GM12878 (cell line): ENCODE measurements at regions not wholly inside any gene's neighbourhood (a gene's known extent, or its start where the extent isn't known, plus 50 kb on each side); places are given as distances from the start of the nearest gene placed in this dataset.

ENCODE experiments used
- ATAC-seq: fragments of 200-7000 bp; cut with Tn5 transposase; 3 replicates; pipeline ENCODE4 v1.9.1; 2020; ENCODE audit warnings: mild to moderate bottlenecking, moderate library complexity
- BruUV-seq: library from RNA; stranded (reverse); fragments of 400-500 nt; replicated peaks from 2 replicates; lab custom pipeline; 2021; lab: Mats Ljungman, UMichigan
- CTCF ChIA-PET: fragments of 300-600 bp; sonication (Branson Sonifier 250); formaldehyde crosslinking; extraction: SDS; loops from one replicate; lab custom pipeline; 2021; ENCODE audit warnings: inconsistent platforms; lab: Yijun Ruan, JAX
- POLR2A ChIA-PET: fragments of 350-600 bp; formaldehyde crosslinking; extraction: SDS; loops from one replicate; lab custom pipeline; 2021; ENCODE audit warnings: inconsistent platforms; lab: Charles Lee
- RAD21 ChIA-PET: fragments of 300-600 bp; sonication (Branson Sonifier 250); formaldehyde crosslinking; loops from one replicate; lab custom pipeline; 2023; ENCODE audit warnings: antibody characterized with exemption; ENCODE audit not compliant: unreplicated experiment; lab: Charles Lee
- SMC1A ChIA-PET: fragments of 300-600 bp; sonication (Branson Sonifier 250); formaldehyde crosslinking; loops from one replicate; lab custom pipeline; 2023; ENCODE audit not compliant: unreplicated experiment, uncharacterized antibody; lab: Charles Lee
- DNase-seq: peaks from one replicate; pipeline ENCODE4 v3.0.0-alpha.2; 2011; ENCODE audit warnings: low read depth, low spot score
- FAIRE-seq: peaks from 3 replicates; lab custom pipeline; 2011; peaks lifted over from hg19 to GRCh38; lab: Jason Lieb, UNC
- H2AFZ ChIP-seq: 2 replicates; pipeline ENCODE4 v1.6.0; 2011; ENCODE audit warnings: low read depth, low read length, control low read depth; ENCODE audit not compliant: control insufficient read depth
- H3K27ac ChIP-seq: 2 replicates; pipeline ENCODE4 v1.5.1; 2011; ENCODE audit warnings: control low read depth; ENCODE audit not compliant: control insufficient read depth, insufficient read depth
- H3K27me3 ChIP-seq, 2 experiments: replicated peaks in 1 of 2; 2 replicates each; pipeline versions ENCODE4 v1.6.0 to v1.6.1; 2011; ENCODE audit warnings: low read length in 1 of 2; ENCODE audit not compliant: control insufficient read depth in 2 of 2, insufficient read depth in 2 of 2
- H3K36me3 ChIP-seq, 2 experiments: 2 replicates each; pipeline ENCODE4 v1.5.1; 2011; ENCODE audit warnings: low read length in 1 of 2; ENCODE audit not compliant: control insufficient read depth in 2 of 2, insufficient read depth in 2 of 2
- H3K4me1 ChIP-seq: 2 replicates; pipeline ENCODE4 v1.6.1; 2011; ENCODE audit warnings: mild to moderate bottlenecking, low read length, moderate library complexity, mixed read lengths; ENCODE audit not compliant: control insufficient read depth, insufficient read depth
- H3K4me2 ChIP-seq: 2 replicates; pipeline ENCODE4 v1.6.0; 2011; ENCODE audit warnings: control low read depth; ENCODE audit not compliant: control insufficient read depth, insufficient read depth
- H3K4me3 ChIP-seq: fragments of 200-600 bp; sonication (generic); 2 replicates; pipeline ENCODE4 v1.5.1; 2016
- H3K79me2 ChIP-seq: 2 replicates; pipeline ENCODE4 v1.6.0; 2011; ENCODE audit warnings: low read length; ENCODE audit not compliant: control insufficient read depth, insufficient read depth
- H3K9ac ChIP-seq: 2 replicates; pipeline ENCODE4 v1.8.0; 2011; ENCODE audit warnings: low read length, control low read depth, mixed read lengths; ENCODE audit not compliant: control insufficient read depth, insufficient read depth
- H3K9me3 ChIP-seq: replicated peaks from 3 replicates; pipeline ENCODE4 v1.5.1; 2011; ENCODE audit warnings: mild to moderate bottlenecking, low read length; ENCODE audit not compliant: control insufficient read depth, insufficient read depth
- H4K20me1 ChIP-seq: 2 replicates; pipeline ENCODE4 v1.6.0; 2011; ENCODE audit not compliant: control insufficient read depth, insufficient read depth
- ATF7 ChIP-seq: fragments of 450-650 bp; IDR thresholded peaks from 2 replicates; pipeline ENCODE4 v1.6.1; 2016; ENCODE audit warnings: low read depth, mild to moderate bottlenecking
- BMI1 ChIP-seq: fragments of 450-650 bp; IDR thresholded peaks from 2 replicates; pipeline ENCODE4 v1.6.1; 2016; ENCODE audit warnings: mild to moderate bottlenecking, moderate library complexity, borderline replicate concordance
- DPF2 ChIP-seq: fragments of 450-650 bp; IDR thresholded peaks from 2 replicates; pipeline ENCODE4 v1.6.1; 2017; ENCODE audit warnings: mild to moderate bottlenecking
- HDAC6 ChIP-seq: fragments of 200-600 bp; sonication (generic); IDR thresholded peaks from one replicate; pipeline ENCODE4 v1.8.0; 2017; ENCODE audit warnings: antibody characterized with exemption; ENCODE audit not compliant: unreplicated experiment
- MXI1 ChIP-seq: fragments of 150-350 bp; IDR thresholded peaks from 2 replicates; pipeline ENCODE4 v1.6.1; 2011; ENCODE audit warnings: low read depth, mild to moderate bottlenecking, inconsistent platforms, low read length, improper control_type of control experiment
- NFYB ChIP-seq: IDR thresholded peaks from 2 replicates; pipeline ENCODE4 v1.6.1; 2011; ENCODE audit warnings: low read depth, mild to moderate bottlenecking, low read length, improper control_type of control experiment, moderate library complexity; ENCODE audit not compliant: insufficient read depth
- SIX5 ChIP-seq: IDR thresholded peaks from 2 replicates; pipeline ENCODE4 v1.6.1; 2011; ENCODE audit warnings: mild to moderate bottlenecking, low read depth, low read length, moderate library complexity; ENCODE audit not compliant: severe bottlenecking
- SMAD1 ChIP-seq: fragments of 450-650 bp; IDR thresholded peaks from 2 replicates; pipeline ENCODE4 v1.6.1; 2018; ENCODE audit warnings: mild to moderate bottlenecking, low read depth; ENCODE audit not compliant: partially characterized antibody
- STAT1 ChIP-seq: fragments of 450-650 bp; conservative IDR thresholded peaks from 2 replicates; pipeline ENCODE4 v1.6.1; 2014; ENCODE audit warnings: antibody characterized with exemption, mild to moderate bottlenecking
- TARDBP ChIP-seq: IDR thresholded peaks from 2 replicates; pipeline ENCODE4 v1.6.1; 2016; ENCODE audit warnings: borderline replicate concordance
- ZSCAN29 ChIP-seq: fragments of 450-650 bp; IDR thresholded peaks from 2 replicates; pipeline ENCODE4 v1.6.1; 2017; ENCODE audit warnings: mild to moderate bottlenecking, moderate library complexity
- WGBS: methylation state at CpG from one replicate; pipeline ENCODE4 v1.1.6; 2016; ENCODE audit warnings: low lambda C conversion rate; ENCODE audit not compliant: insufficient replicate concordance, insufficient coverage; ENCODE audit errors: missing lambda C conversion rate; 5-methylcytosine and 5-hydroxymethylcytosine counted together
- in situ Hi-C: fragments of 300-500 bp; cut with MboI; formaldehyde crosslinking; loops from 9 replicates; pipeline ENCODE4 v1.14.3; 2018; ENCODE audit warnings: mixed read lengths
- intact Hi-C: fragments of 100-400 bp; cut with micrococcal nuclease; formaldehyde crosslinking; loops from one replicate; pipeline ENCODE4 v1.14.2; 2022; ENCODE audit not compliant: unreplicated experiment
- TF ChIP-seq, protein P1 (sequence below): fragments of 450-650 bp; IDR thresholded peaks from 2 replicates; pipeline ENCODE4 v1.6.1; 2016; ENCODE audit warnings: mild to moderate bottlenecking
- TF ChIP-seq, protein P2 (sequence below): fragments of 450-650 bp; IDR thresholded peaks from 2 replicates; pipeline ENCODE4 v1.6.1; 2017; ENCODE audit warnings: mild to moderate bottlenecking
- TF ChIP-seq, protein P3 (sequence below): fragments of 450-650 bp; IDR thresholded peaks from 2 replicates; pipeline ENCODE4 v1.6.1; 2017; ENCODE audit warnings: borderline replicate concordance

DNA sequence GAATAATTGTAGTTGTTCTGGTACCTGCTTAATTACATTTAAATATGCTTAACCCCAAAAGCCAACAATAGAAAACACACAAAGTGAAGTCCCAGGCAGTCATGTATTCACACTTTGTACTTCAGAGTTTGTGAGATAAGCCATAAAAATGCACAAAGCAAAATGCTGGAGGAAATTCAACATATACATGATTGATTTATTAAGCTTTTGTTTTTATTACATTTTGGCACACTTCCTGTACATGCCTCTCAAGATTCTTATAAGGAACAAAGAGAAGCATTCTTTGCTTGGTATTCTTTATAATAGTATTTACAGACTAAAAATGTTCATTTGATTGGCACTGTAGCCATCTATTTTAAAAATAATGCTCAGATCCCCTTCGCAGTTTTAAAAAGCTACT lies 107.7 kb upstream of the ANK3 start:
- Histone ChIP-seq H2AFZ (no peak overlapping the region), H3K36me3 (no peaks in the 10 kb centered on the region), H4K20me1 (no peaks in the 10 kb centered on the region), H3K4me2 (no peak overlapping the region), H3K4me1 (no peaks in the 10 kb centered on the region), H3K27me3 (no peaks in the 10 kb centered on the region; a peak in 1 of 4 replicates), H3K9ac (no peak overlapping the region), H3K9me3 (no peaks in the 10 kb centered on the region), H3K4me3 (no peak overlapping the region), H3K79me2 (no peaks in the 10 kb centered on the region), H3K27ac (no peak overlapping the region)
- in situ Hi-C loops: no loop called here
- DNase-seq (no peak), FAIRE-seq (no peak), ATAC-seq (no peak)
- TF ChIP-seq HDAC6 (no peak), BMI1 (no peak), MXI1 (no peak), STAT1 (no peak), TARDBP (no peak), NFYB (no peak), DPF2 (no peak), ATF7 (no peak), SIX5 (no peak), SMAD1 (no peak), ZSCAN29 (no peak)
- TF ChIP-seq, protein P1, sequence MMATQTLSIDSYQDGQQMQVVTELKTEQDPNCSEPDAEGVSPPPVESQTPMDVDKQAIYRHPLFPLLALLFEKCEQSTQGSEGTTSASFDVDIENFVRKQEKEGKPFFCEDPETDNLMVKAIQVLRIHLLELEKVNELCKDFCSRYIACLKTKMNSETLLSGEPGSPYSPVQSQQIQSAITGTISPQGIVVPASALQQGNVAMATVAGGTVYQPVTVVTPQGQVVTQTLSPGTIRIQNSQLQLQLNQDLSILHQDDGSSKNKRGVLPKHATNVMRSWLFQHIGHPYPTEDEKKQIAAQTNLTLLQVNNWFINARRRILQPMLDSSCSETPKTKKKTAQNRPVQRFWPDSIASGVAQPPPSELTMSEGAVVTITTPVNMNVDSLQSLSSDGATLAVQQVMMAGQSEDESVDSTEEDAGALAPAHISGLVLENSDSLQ: no peak
- TF ChIP-seq, protein P2, sequence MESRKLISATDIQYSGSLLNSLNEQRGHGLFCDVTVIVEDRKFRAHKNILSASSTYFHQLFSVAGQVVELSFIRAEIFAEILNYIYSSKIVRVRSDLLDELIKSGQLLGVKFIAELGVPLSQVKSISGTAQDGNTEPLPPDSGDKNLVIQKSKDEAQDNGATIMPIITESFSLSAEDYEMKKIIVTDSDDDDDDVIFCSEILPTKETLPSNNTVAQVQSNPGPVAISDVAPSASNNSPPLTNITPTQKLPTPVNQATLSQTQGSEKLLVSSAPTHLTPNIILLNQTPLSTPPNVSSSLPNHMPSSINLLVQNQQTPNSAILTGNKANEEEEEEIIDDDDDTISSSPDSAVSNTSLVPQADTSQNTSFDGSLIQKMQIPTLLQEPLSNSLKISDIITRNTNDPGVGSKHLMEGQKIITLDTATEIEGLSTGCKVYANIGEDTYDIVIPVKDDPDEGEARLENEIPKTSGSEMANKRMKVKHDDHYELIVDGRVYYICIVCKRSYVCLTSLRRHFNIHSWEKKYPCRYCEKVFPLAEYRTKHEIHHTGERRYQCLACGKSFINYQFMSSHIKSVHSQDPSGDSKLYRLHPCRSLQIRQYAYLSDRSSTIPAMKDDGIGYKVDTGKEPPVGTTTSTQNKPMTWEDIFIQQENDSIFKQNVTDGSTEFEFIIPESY: no peak
- TF ChIP-seq, protein P3, sequence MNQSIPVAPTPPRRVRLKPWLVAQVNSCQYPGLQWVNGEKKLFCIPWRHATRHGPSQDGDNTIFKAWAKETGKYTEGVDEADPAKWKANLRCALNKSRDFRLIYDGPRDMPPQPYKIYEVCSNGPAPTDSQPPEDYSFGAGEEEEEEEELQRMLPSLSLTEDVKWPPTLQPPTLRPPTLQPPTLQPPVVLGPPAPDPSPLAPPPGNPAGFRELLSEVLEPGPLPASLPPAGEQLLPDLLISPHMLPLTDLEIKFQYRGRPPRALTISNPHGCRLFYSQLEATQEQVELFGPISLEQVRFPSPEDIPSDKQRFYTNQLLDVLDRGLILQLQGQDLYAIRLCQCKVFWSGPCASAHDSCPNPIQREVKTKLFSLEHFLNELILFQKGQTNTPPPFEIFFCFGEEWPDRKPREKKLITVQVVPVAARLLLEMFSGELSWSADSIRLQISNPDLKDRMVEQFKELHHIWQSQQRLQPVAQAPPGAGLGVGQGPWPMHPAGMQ: no peak
- intact Hi-C loops: no loop called here
- 20% methylated on average over 1 of the region's 1 CpG for WGBS
- CTCF ChIA-PET: no interaction called here
- SMC1A ChIA-PET: no interaction called here
- RAD21 ChIA-PET: no interaction called here
- BruUV-seq: no TSS peak
- POLR2A ChIA-PET: no interaction called here
